ENCODE measurements at regions not wholly inside any gene's neighbourhood (a gene's known extent, or its start where the extent isn't known, plus 50 kb on each side); places are given as distances from the start of the nearest gene placed in this dataset.

DNA sequence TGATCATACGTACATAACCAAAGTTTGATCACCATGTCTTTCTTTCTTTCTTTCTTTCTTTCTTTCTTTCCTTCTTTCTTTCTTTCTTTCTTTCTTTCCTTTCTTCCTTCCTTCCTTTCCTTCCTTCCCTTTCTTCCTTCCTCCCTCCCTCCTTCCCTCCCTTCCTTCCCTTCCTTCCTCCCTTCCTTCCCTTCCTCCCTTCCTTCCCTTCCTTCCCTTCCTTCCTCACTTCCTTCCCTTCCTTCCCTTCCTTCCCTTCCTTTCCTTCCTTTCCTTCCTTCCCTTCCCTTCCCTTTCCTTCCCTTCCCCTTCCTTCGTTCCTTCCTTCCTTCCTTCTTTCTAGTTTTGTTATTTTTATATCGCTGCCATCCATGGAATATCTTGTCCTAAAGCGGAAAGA is 406.7 kb upstream of the DDX18 start:
- intact Hi-C loops (cut with micrococcal nuclease): no loop called here
- H3K27me3 ChIP-seq (ENCODE audit: low read length): no peaks in the 10 kb centered on the region

DNA sequence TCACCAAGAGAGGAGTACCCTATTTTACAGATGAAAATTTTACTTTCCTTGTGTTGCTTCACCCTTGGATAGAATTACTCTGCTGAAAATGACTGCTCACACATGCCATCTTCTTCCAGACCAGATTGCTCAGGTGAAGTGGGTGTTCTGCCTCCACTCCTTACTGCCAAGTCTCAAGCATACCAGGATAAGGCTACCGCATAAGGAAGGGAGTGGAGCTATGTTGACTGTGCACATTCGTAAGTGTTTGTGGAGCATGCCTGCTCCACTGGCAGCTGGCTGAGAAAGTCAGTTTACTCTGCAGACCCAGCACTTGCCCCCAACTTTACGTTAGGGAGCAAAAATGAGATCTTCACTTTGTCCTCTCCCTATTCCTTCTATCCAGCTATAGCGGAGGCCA is 405.0 kb upstream of the DDX18 start:
- ATAC-seq (no peak), DNase-seq (no peak)
- Histone ChIP-seq H2AFZ (ENCODE audit: low read length) (no peak overlapping the region), H3K27me3 (ENCODE audit: low read length) (no peaks in the 10 kb centered on the region), H4K20me1 (ENCODE audit: low read length) (no peaks in the 10 kb centered on the region), H3F3A (ENCODE audit: low read length, unreplicated experiment) (no peaks in the 10 kb centered on the region), H3K9ac (ENCODE audit: low read length) (no peak overlapping the region), H3K4me3 (ENCODE audit: low read length) (no peak overlapping the region), H3K27ac (ENCODE audit: low read length) (no peak overlapping the region), H3K36me3 (ENCODE audit: low read depth, low read length) (no peaks in the 10 kb centered on the region), H3K79me2 (ENCODE audit: low read length) (no peaks in the 10 kb centered on the region), H3K4me1 (ENCODE audit: insufficient read depth, low read length) (no peaks in the 10 kb centered on the region), H3K4me2 (ENCODE audit: low read length) (no peak overlapping the region), H3K9me2 (replicated peaks; ENCODE audit: low read length) (no peaks in the 10 kb centered on the region), H3K9me3 (ENCODE audit: low read length) (no peaks in the 10 kb centered on the region)
- no TSS peak for BruUV-seq (replicated peaks)
- ChIA-PET POLR2A (ENCODE audit: unreplicated experiment) (no interaction called here), CTCF (no interaction called here)
- intact Hi-C loops (cut with micrococcal nuclease): no loop called here
- TF ChIP-seq EZH2phosphoT487 (IDR thresholded peaks at IDR 0.05; ENCODE audit: borderline replicate concordance, low read length) (no peak), EZH2 (IDR thresholded peaks at IDR 0.05; ENCODE audit: low read length, unreplicated experiment) (no peak)
- TF ChIP-seq, protein P1, sequence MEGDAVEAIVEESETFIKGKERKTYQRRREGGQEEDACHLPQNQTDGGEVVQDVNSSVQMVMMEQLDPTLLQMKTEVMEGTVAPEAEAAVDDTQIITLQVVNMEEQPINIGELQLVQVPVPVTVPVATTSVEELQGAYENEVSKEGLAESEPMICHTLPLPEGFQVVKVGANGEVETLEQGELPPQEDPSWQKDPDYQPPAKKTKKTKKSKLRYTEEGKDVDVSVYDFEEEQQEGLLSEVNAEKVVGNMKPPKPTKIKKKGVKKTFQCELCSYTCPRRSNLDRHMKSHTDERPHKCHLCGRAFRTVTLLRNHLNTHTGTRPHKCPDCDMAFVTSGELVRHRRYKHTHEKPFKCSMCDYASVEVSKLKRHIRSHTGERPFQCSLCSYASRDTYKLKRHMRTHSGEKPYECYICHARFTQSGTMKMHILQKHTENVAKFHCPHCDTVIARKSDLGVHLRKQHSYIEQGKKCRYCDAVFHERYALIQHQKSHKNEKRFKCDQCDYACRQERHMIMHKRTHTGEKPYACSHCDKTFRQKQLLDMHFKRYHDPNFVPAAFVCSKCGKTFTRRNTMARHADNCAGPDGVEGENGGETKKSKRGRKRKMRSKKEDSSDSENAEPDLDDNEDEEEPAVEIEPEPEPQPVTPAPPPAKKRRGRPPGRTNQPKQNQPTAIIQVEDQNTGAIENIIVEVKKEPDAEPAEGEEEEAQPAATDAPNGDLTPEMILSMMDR (conservative IDR thresholded peaks at IDR 0.05; ENCODE audit: low read depth, low read length): no peak

More for the DNA sequence above, 406.7 kb upstream of the DDX18 start:
- CTCF ChIA-PET: no interaction called here
- H3K36me3 ChIP-seq (ENCODE audit: low read depth, low read length): no peaks in the 10 kb centered on the region
- H3K79me2 ChIP-seq (ENCODE audit: low read length): no peaks in the 10 kb centered on the region
- no peaks in the 10 kb centered on the region for H3K4me1 ChIP-seq (ENCODE audit: insufficient read depth, low read length)
- ATAC-seq (no peak), DNase-seq (no peak)
- no TSS peak for BruUV-seq (replicated peaks)
- no peaks in the 10 kb centered on the region for H4K20me1 ChIP-seq (ENCODE audit: low read length)
- no peak overlapping the region for H3K4me2 ChIP-seq (ENCODE audit: low read length)
- no peak overlapping the region for H3K27ac ChIP-seq (ENCODE audit: low read length)
- TF ChIP-seq EZH2 (IDR thresholded peaks at IDR 0.05; ENCODE audit: low read length, unreplicated experiment) (no peak), EZH2phosphoT487 (IDR thresholded peaks at IDR 0.05; ENCODE audit: borderline replicate concordance, low read length) (no peak)
- TF ChIP-seq, protein P1 (conservative IDR thresholded peaks at IDR 0.05; ENCODE audit: low read depth, low read length): no peak
- H3K9me2 ChIP-seq (replicated peaks; ENCODE audit: low read length): no peaks in the 10 kb centered on the region
- POLR2A ChIA-PET (ENCODE audit: unreplicated experiment): no interaction called here
- H3K9me3 ChIP-seq (ENCODE audit: low read length): no peaks in the 10 kb centered on the region
- H3K9ac ChIP-seq (ENCODE audit: low read length): no peak overlapping the region
- no peaks in the 10 kb centered on the region for H3F3A ChIP-seq (ENCODE audit: low read length, unreplicated experiment)
- no peak overlapping the region for H3K4me3 ChIP-seq (ENCODE audit: low read length)
- no peak overlapping the region for H2AFZ ChIP-seq (ENCODE audit: low read length)

GRCh38 chr2:117411983-117412382 is 402.5 kb upstream of the DDX18 start:
- Histone ChIP-seq H3K27ac (ENCODE audit: low read length) (no peak overlapping the region), H3K79me2 (ENCODE audit: low read length) (no peaks in the 10 kb centered on the region), H3K4me3 (ENCODE audit: low read length) (no peak overlapping the region), H3K27me3 (ENCODE audit: low read length) (no peaks in the 10 kb centered on the region), H3K9me3 (ENCODE audit: low read length) (no peaks in the 10 kb centered on the region), H3K4me2 (ENCODE audit: low read length) (no peak overlapping the region), H2AFZ (ENCODE audit: low read length) (no peak overlapping the region), H3K9me2 (replicated peaks; ENCODE audit: low read length) (no peaks in the 10 kb centered on the region), H3K9ac (ENCODE audit: low read length) (no peak overlapping the region), H4K20me1 (ENCODE audit: low read length) (no peaks in the 10 kb centered on the region), H3F3A (ENCODE audit: low read length, unreplicated experiment) (no peaks in the 10 kb centered on the region), H3K4me1 (ENCODE audit: insufficient read depth, low read length) (no peaks in the 10 kb centered on the region), H3K36me3 (ENCODE audit: low read depth, low read length) (no peaks in the 10 kb centered on the region)
- ChIA-PET CTCF (no interaction called here), POLR2A (ENCODE audit: unreplicated experiment) (no interaction called here)
- TF ChIP-seq, protein P1 (conservative IDR thresholded peaks at IDR 0.05; ENCODE audit: low read depth, low read length): peak; percentile 46
- TF ChIP-seq EZH2phosphoT487 (IDR thresholded peaks at IDR 0.05; ENCODE audit: borderline replicate concordance, low read length): no peak
- no TSS peak for BruUV-seq (replicated peaks)
- intact Hi-C loops (cut with micrococcal nuclease): no loop called here
- ATAC-seq: no peak
- DNase-seq: peak; percentile 34

Measured in PC-3 (cell line).